Mesenchymal stem cell (in vitro differentiated cells and primary cell): ENCODE measurements at regions not wholly inside any gene's neighbourhood (a gene's known extent, or its start where the extent isn't known, plus 50 kb on each side); places are given as distances from the start of the nearest gene placed in this dataset.

ENCODE experiments used
- DNase-seq: peaks from one replicate; pipeline ENCODE4 v3.0.0-alpha.2; 2013
- H2AFZ ChIP-seq: one replicate; pipeline ENCODE4 v1.6.1; 2013; ENCODE audit warnings: low read depth, mild to moderate bottlenecking, control low read depth, inconsistent platforms, low read length, moderate library complexity
- H2AK5ac ChIP-seq: 2 replicates; pipeline ENCODE4 v1.6.1; 2013; ENCODE audit warnings: low read length, moderate library complexity, mild to moderate bottlenecking, inconsistent platforms; ENCODE audit not compliant: severe bottlenecking
- H2BK120ac ChIP-seq: one replicate; pipeline ENCODE4 v1.6.1; 2013; ENCODE audit warnings: low read depth, mild to moderate bottlenecking, inconsistent platforms, low read length, moderate library complexity
- H2BK12ac ChIP-seq, 2 experiments: one replicate each; pipeline ENCODE4 v1.6.1; 2013; ENCODE audit warnings: inconsistent platforms in 2 of 2, low read length in 2 of 2, mild to moderate bottlenecking in 2 of 2, moderate library complexity in 2 of 2, control low read depth in 1 of 2
- H2BK15ac ChIP-seq: one replicate; pipeline ENCODE4 v1.6.1; 2013; ENCODE audit warnings: mild to moderate bottlenecking, low read depth, inconsistent platforms; ENCODE audit not compliant: poor library complexity, severe bottlenecking
- H2BK5ac ChIP-seq: 2 replicates; pipeline ENCODE4 v1.6.1; 2013; ENCODE audit warnings: low read depth, mild to moderate bottlenecking, low read length, control low read depth, inconsistent platforms; ENCODE audit not compliant: poor library complexity, severe bottlenecking
- H3K14ac ChIP-seq, 2 experiments: one replicate each; pipeline ENCODE4 v1.6.1; 2013; ENCODE audit warnings: inconsistent platforms in 2 of 2, low read length in 2 of 2, control low read depth in 1 of 2, mild to moderate bottlenecking in 1 of 2, moderate library complexity in 1 of 2
- H3K18ac ChIP-seq, 2 experiments: one replicate each; pipeline ENCODE4 v1.6.1; 2013; ENCODE audit warnings: inconsistent platforms in 2 of 2, low read length in 2 of 2, control low read depth in 1 of 2, low read depth in 1 of 2, mild to moderate bottlenecking in 1 of 2
- H3K23ac ChIP-seq, 2 experiments: one replicate each; pipeline ENCODE4 v1.6.1; 2013; ENCODE audit warnings: inconsistent platforms in 2 of 2, low read length in 2 of 2, mild to moderate bottlenecking in 2 of 2, moderate library complexity in 2 of 2, control low read depth in 1 of 2
- H3K27ac ChIP-seq: 2 replicates; pipeline ENCODE4 v1.5.1; 2013; ENCODE audit warnings: mild to moderate bottlenecking, moderate library complexity, low read length, control low read depth, inconsistent platforms; ENCODE audit not compliant: poor library complexity, severe bottlenecking
- H3K27me3 ChIP-seq, 2 experiments: 2 replicates each; pipeline versions ENCODE4 v1.6.1 to v1.7.0; 2013; ENCODE audit warnings: low read length in 2 of 2, mild to moderate bottlenecking in 2 of 2, moderate library complexity in 2 of 2, control low read depth in 1 of 2, inconsistent platforms in 1 of 2; ENCODE audit not compliant: control insufficient read depth in 1 of 2, insufficient read depth in 1 of 2
- H3K36me3 ChIP-seq, 2 experiments: 2 replicates each; pipeline versions ENCODE4 v1.6.1 to v1.7.0; 2013; ENCODE audit warnings: low read length in 2 of 2, control low read depth in 1 of 2, inconsistent platforms in 1 of 2, low read depth in 1 of 2, mild to moderate bottlenecking in 1 of 2; ENCODE audit not compliant: insufficient read depth in 2 of 2, control insufficient read depth in 1 of 2
- H3K4ac ChIP-seq, 2 experiments: one replicate each; pipeline ENCODE4 v1.6.1; 2013; ENCODE audit warnings: inconsistent platforms in 2 of 2, low read length in 2 of 2, mild to moderate bottlenecking in 2 of 2, moderate library complexity in 2 of 2, control low read depth in 1 of 2, low read depth in 1 of 2
- H3K4me1 ChIP-seq: 2 replicates; pipeline ENCODE4 v1.6.1; 2013; ENCODE audit warnings: low read depth, low read length, control low read depth; ENCODE audit not compliant: control insufficient read depth, insufficient read depth
- H3K4me2 ChIP-seq: 2 replicates; pipeline ENCODE4 v1.6.1; 2013; ENCODE audit warnings: low read length, mild to moderate bottlenecking, inconsistent platforms; ENCODE audit not compliant: poor library complexity, severe bottlenecking
- H3K4me3 ChIP-seq, 2 experiments: 2 replicates each; pipeline versions ENCODE4 v1.5.1 to v1.7.0; 2013; ENCODE audit warnings: low read length in 2 of 2, mild to moderate bottlenecking in 2 of 2, control low read depth in 1 of 2, low read depth in 1 of 2; ENCODE audit not compliant: insufficient read depth in 1 of 2
- H3K79me1 ChIP-seq: replicated peaks from 2 replicates; pipeline ENCODE4 v1.6.1; 2013; ENCODE audit warnings: mild to moderate bottlenecking, control low read depth, low read length, inconsistent platforms; ENCODE audit not compliant: poor library complexity, severe bottlenecking
- H3K9ac ChIP-seq: 2 replicates; pipeline ENCODE4 v1.7.0; 2013; ENCODE audit warnings: mild to moderate bottlenecking, low read length, moderate library complexity
- H3K9me3 ChIP-seq: 2 replicates; pipeline ENCODE4 v1.7.0; 2013; ENCODE audit warnings: mild to moderate bottlenecking, low read length; ENCODE audit not compliant: control insufficient read depth
- H4K8ac ChIP-seq: one replicate; pipeline ENCODE4 v1.6.1; 2013; ENCODE audit warnings: inconsistent platforms, mild to moderate bottlenecking, low read length, moderate library complexity
- H4K91ac ChIP-seq: one replicate; pipeline ENCODE4 v1.6.1; 2013; ENCODE audit warnings: mild to moderate bottlenecking, low read length, inconsistent platforms
- WGBS: methylation state at CpG from one replicate; pipeline ENCODE4 v1.1.7; 2013; ENCODE audit warnings: mixed read lengths; 5-methylcytosine and 5-hydroxymethylcytosine counted together

DNA sequence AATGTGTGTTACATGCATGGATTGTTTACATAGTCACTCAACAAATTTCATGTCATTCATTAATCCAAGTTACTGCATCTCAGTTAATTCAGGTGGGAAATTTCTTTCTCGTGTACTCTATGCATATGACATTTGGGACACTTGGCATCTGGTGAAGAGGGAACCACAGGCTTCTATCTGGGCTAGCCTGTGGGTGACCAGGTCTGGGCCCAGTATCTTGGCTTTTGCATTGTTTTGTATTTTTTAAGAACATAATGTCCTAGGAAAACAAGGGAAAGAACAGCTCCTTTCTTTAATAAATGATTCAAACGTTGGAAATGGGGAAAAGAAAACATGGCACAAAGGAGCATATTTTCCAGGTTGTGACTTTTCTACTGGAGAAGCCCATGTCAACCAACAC is 331.1 kb downstream of the WDR11 start:
- Histone ChIP-seq H3K4me1 (no peaks in the 10 kb centered on the region), H3K9me3 (no peaks in the 10 kb centered on the region), H3K9ac (no peak overlapping the region), H2BK15ac (no peak overlapping the region), H3K4me3 (no peak overlapping the region), H3K27me3 (no peaks in the 10 kb centered on the region), H2AFZ (no peak overlapping the region), H2BK120ac (no peak overlapping the region), H2BK12ac (no peak overlapping the region), H3K23ac (no peak overlapping the region), H3K79me1 (no peaks in the 10 kb centered on the region), H3K4ac (no peak overlapping the region), H3K18ac (no peak overlapping the region), H3K4me2 (no peak overlapping the region), H2AK5ac (no peak overlapping the region), H4K91ac (no peak overlapping the region), H3K27ac (no peak overlapping the region), H3K36me3 (no peaks in the 10 kb centered on the region), H2BK5ac (no peak overlapping the region), H4K8ac (no peak overlapping the region), H3K14ac (no peak overlapping the region)
- 62% methylated on average over 2 of the region's 2 CpGs for WGBS
- no peak for DNase-seq

DNA sequence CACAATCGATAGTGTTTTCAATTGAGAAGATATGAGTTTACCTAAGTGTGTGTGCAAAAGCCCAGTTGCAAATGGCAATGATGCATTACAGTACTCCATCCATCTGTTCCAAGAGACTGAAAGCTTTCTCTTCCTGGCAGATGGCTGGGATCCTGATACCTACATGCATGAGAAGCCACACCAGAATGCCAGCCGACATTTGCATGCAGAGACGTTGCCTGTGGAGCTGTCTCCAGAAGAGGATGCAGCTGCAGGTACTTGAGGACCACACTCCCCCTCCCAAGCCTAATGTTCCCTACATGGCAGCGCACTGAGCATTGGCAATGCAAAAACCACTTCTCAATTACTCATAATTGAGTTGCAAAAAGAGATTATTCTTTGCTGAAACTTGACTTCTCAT is 332.1 kb downstream of the WDR11 start:
- Histone ChIP-seq H4K91ac (no peak overlapping the region), H3K4me1 (no peaks in the 10 kb centered on the region), H3K23ac (no peak overlapping the region), H3K14ac (peak overlapping the region in 1 of 2 experiments; percentile 11), H3K79me1 (no peaks in the 10 kb centered on the region), H2AFZ (no peak overlapping the region), H2BK5ac (no peak overlapping the region), H3K18ac (no peak overlapping the region), H3K36me3 (no peaks in the 10 kb centered on the region), H3K9me3 (no peaks in the 10 kb centered on the region), H3K9ac (no peak overlapping the region), H3K4ac (no peak overlapping the region), H3K4me2 (no peak overlapping the region), H4K8ac (no peak overlapping the region), H2BK12ac (no peak overlapping the region), H3K4me3 (no peak overlapping the region), H3K27me3 (no peaks in the 10 kb centered on the region), H3K27ac (no peak overlapping the region), H2BK15ac (no peak overlapping the region), H2AK5ac (no peak overlapping the region), H2BK120ac (no peak overlapping the region)
- no peak for DNase-seq
- WGBS: 67% methylated on average over 3 of the region's 4 CpGs

DNA sequence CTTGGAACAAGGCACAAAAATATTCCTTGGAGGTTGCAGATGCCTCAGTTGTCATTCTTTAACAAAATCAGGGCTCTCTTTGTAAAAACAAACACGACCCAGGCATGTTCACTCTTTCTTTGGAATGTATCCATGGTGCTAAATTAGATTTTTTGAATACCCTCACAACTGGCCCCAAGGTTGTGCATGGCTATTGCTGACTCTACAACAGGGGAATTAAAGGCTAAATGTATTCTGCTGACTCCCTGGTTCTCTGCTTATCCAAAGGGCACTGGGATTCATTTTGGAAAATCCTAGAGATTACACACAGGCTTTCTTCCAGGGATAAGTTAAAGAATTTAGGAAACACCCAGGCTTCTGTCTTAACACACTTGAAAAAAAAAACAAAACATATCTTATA is 332.5 kb downstream of the WDR11 start:
- no peak overlapping the region for H3K9ac ChIP-seq
- H2AK5ac ChIP-seq: no peak overlapping the region
- H3K36me3 ChIP-seq: no peaks in the 10 kb centered on the region
- H3K23ac ChIP-seq: no peak overlapping the region
- H3K14ac ChIP-seq: no peak overlapping the region
- H2AFZ ChIP-seq: no peak overlapping the region
- no peak overlapping the region for H2BK120ac ChIP-seq
- H2BK12ac ChIP-seq: no peak overlapping the region
- no peaks in the 10 kb centered on the region for H3K27me3 ChIP-seq
- no peak overlapping the region for H3K18ac ChIP-seq
- no peak overlapping the region for H3K4me3 ChIP-seq
- H3K4me1 ChIP-seq: no peaks in the 10 kb centered on the region
- H4K8ac ChIP-seq: no peak overlapping the region
- H3K9me3 ChIP-seq: no peaks in the 10 kb centered on the region
- H2BK15ac ChIP-seq: no peak overlapping the region
- no peak overlapping the region for H3K4me2 ChIP-seq
- no peak overlapping the region for H3K27ac ChIP-seq
- H3K4ac ChIP-seq: no peak overlapping the region
- no peaks in the 10 kb centered on the region for H3K79me1 ChIP-seq
- WGBS: 80% methylated on average over 1 of the region's 1 CpG
- no peak for DNase-seq
- no peak overlapping the region for H4K91ac ChIP-seq
- no peak overlapping the region for H2BK5ac ChIP-seq

DNA sequence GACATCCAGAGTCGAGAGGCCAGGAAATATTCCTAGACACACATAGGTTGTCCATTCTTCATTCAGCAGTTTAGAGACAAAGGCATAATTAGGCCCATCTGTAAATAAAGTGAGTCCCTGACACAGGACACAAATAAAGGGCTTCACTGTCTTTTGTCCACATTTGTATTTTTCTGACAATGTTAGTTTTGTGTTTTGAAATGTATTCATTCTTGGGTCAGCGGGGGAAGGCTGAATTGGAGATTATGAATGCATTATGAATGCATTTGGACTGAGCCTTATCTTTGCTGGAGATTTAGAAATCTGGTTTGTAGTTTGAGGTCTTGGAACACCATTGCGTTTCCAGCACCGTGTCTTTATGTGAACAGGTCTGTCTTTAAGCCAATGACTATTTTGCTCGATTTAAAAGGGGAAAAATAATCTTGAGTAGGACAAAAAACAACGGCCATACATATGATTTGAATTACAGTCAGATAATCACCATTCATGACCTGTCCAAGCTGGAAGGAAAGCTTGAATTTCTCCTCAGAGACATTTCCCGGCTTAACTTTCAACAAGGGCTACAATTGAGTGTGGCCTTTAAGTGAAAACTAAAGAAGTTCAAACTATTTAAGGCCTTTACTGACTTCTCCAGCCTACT is 334.8 kb downstream of the WDR11 start:
- Histone ChIP-seq H3K36me3 (no peaks in the 10 kb centered on the region), H3K14ac (no peak overlapping the region), H3K4me3 (no peak overlapping the region), H2BK15ac (no peak overlapping the region), H4K8ac (no peak overlapping the region), H2BK12ac (no peak overlapping the region), H3K79me1 (no peaks in the 10 kb centered on the region), H3K9me3 (no peaks in the 10 kb centered on the region), H3K4me1 (no peaks in the 10 kb centered on the region), H3K9ac (no peak overlapping the region), H3K27ac (no peak overlapping the region), H3K27me3 (no peaks in the 10 kb centered on the region), H2AK5ac (no peak overlapping the region), H3K4ac (no peak overlapping the region), H4K91ac (no peak overlapping the region), H3K18ac (no peak overlapping the region), H3K23ac (no peak overlapping the region), H2AFZ (no peak overlapping the region), H2BK120ac (no peak overlapping the region), H2BK5ac (no peak overlapping the region), H3K4me2 (no peak overlapping the region)
- WGBS: 85% methylated on average over 5 of the region's 7 CpGs
- no peak for DNase-seq
